SK-N-SH (cell line): ENCODE measurements at regions not wholly inside any gene's neighbourhood (a gene's known extent, or its start where the extent isn't known, plus 50 kb on each side); places are given as distances from the start of the nearest gene placed in this dataset.
A peak's percentile ranks its signal among the peaks of the same experiment; 100 is the strongest.

ENCODE experiments used
- CTCF ChIA-PET: fragments of 300-600, 350-600 bp; formaldehyde crosslinking; extraction: SDS; loops from one replicate; lab custom pipeline; 2021; lab: Yijun Ruan, JAX
- POLR2A ChIA-PET: fragments of 350-600 bp; sonication (Branson Sonifier 250); formaldehyde crosslinking; extraction: SDS; loops from one replicate; lab custom pipeline; 2020; ENCODE audit warnings: antibody characterized with exemption, inconsistent platforms; lab: Yijun Ruan, JAX
- DNase-seq: peaks from one replicate; pipeline ENCODE4 v3.0.0; 2012
- H2AFZ ChIP-seq: fragments of 200-600 bp; sonication (generic); 2 replicates; pipeline ENCODE4 v1.8.1; 2016; ENCODE audit warnings: antibody characterized with exemption, mild to moderate bottlenecking, low read depth
- H3F3A ChIP-seq: fragments of 200-600 bp; sonication (generic); replicated peaks from 2 replicates; pipeline ENCODE3; 2016; ENCODE audit warnings: antibody characterized with exemption, mild to moderate bottlenecking; ENCODE audit not compliant: insufficient read depth
- H3K27ac ChIP-seq, 2 experiments: fragments of 200-500 bp in 1 of 2; fragments of 200-600 bp in 1 of 2; sonication (Bioruptor generic) in 1 of 2; sonication (generic), shearing (Covaris generic) in 1 of 2; 2 replicates each; pipeline versions ENCODE4 v1.5.1 to v1.6.1; 2014 to 2016; ENCODE audit warnings: low read depth in 2 of 2, inconsistent platforms in 1 of 2, low read length in 1 of 2, mild to moderate bottlenecking in 1 of 2, mixed read lengths in 1 of 2
- H3K27me3 ChIP-seq: fragments of 200-600 bp; sonication (generic), shearing (Covaris generic); 2 replicates; pipeline ENCODE4 v1.6.1; 2016; ENCODE audit warnings: mixed run types; ENCODE audit not compliant: insufficient read depth
- H3K36me3 ChIP-seq, 2 experiments: fragments of 200-500 bp in 1 of 2; fragments of 200-600 bp in 1 of 2; sonication (Bioruptor generic) in 1 of 2; sonication (generic) in 1 of 2; replicated peaks in 1 of 2; 2 replicates each; pipeline versions ENCODE3 to v1.5.1; 2014 to 2016; ENCODE audit warnings: low read length in 1 of 2, mild to moderate bottlenecking in 1 of 2; ENCODE audit not compliant: insufficient read depth in 2 of 2, control insufficient read depth in 1 of 2
- H3K4me1 ChIP-seq, 2 experiments: fragments of 200-500 bp in 1 of 2; fragments of 200-600 bp in 1 of 2; sonication (Bioruptor generic) in 1 of 2; sonication (generic), shearing (Covaris generic) in 1 of 2; 2 replicates each; pipeline versions ENCODE4 v1.5.1 to v1.6.1; 2014 to 2016; ENCODE audit warnings: low read depth in 1 of 2, low read length in 1 of 2, mixed run types in 1 of 2; ENCODE audit not compliant: insufficient read depth in 2 of 2, control insufficient read depth in 1 of 2
- H3K4me2 ChIP-seq: fragments of 200-600 bp; sonication (generic), shearing (Covaris generic); 2 replicates; pipeline ENCODE4 v1.6.1; 2017; ENCODE audit warnings: mixed run types
- H3K4me3 ChIP-seq, 2 experiments: fragments of 200-500 bp in 1 of 2; fragments of 200-600 bp in 1 of 2; sonication (Bioruptor generic) in 1 of 2; sonication (generic), shearing (Covaris generic) in 1 of 2; 2 replicates each; pipeline versions ENCODE4 v1.5.1 to v1.8.1; 2014 to 2016; ENCODE audit warnings: low read depth in 2 of 2, inconsistent platforms in 1 of 2, low read length in 1 of 2, mild to moderate bottlenecking in 1 of 2, mixed read lengths in 1 of 2, moderate library complexity in 1 of 2
- H3K79me2 ChIP-seq: fragments of 200-600 bp; sonication (generic); 2 replicates; pipeline ENCODE4 v1.8.1; 2017; ENCODE audit warnings: mild to moderate bottlenecking; ENCODE audit not compliant: insufficient read depth
- H3K9ac ChIP-seq: fragments of 200-600 bp; sonication (generic); 2 replicates; pipeline ENCODE4 v1.6.1; 2017; ENCODE audit warnings: mixed run types
- H3K9me2 ChIP-seq: fragments of 200-600 bp; sonication (generic); 2 replicates; pipeline ENCODE4 v1.6.1; 2017; ENCODE audit warnings: mixed run types
- H3K9me3 ChIP-seq: fragments of 200-600 bp; sonication (generic); 2 replicates; pipeline ENCODE4 v1.6.1; 2017; ENCODE audit warnings: mixed run types, mild to moderate bottlenecking, moderate library complexity
- H4K20me1 ChIP-seq: fragments of 200-600 bp; sonication (generic); 2 replicates; pipeline ENCODE4 v1.6.1; 2017; ENCODE audit warnings: mild to moderate bottlenecking, mixed run types; ENCODE audit not compliant: insufficient read depth
- CHD2 ChIP-seq: fragments of 150-350 bp; IDR thresholded peaks from 2 replicates; pipeline ENCODE4 v1.6.1; 2018; ENCODE audit warnings: low read length; ENCODE audit not compliant: partially characterized antibody
- EZH2phosphoT487 ChIP-seq: fragments of 200-600 bp; sonication (generic); IDR thresholded peaks from 2 replicates; pipeline ENCODE4 v1.6.1; 2017; ENCODE audit warnings: low read depth, mixed run types, mild to moderate bottlenecking, antibody characterized with exemption, moderate library complexity, borderline replicate concordance
- FOSL2 ChIP-seq: IDR thresholded peaks from 2 replicates; pipeline ENCODE4 v1.4.0; 2012; ENCODE audit warnings: low read depth, mild to moderate bottlenecking, moderate library complexity, borderline replicate concordance
- GABPA ChIP-seq: IDR thresholded peaks from 2 replicates; pipeline ENCODE4 v1.4.0; 2012; ENCODE audit warnings: low read depth, mild to moderate bottlenecking
- JUND ChIP-seq: IDR thresholded peaks from 2 replicates; pipeline ENCODE4 v1.4.0; 2012
- MEF2A ChIP-seq: IDR thresholded peaks from 2 replicates; pipeline ENCODE4 v1.4.0; 2012; ENCODE audit warnings: low read depth, borderline replicate concordance
- NRF1 ChIP-seq: IDR thresholded peaks from 2 replicates; pipeline ENCODE4 v1.6.1; 2012; ENCODE audit warnings: low read depth, mild to moderate bottlenecking, low read length
- POLR2AphosphoS5 ChIP-seq: IDR thresholded peaks from 2 replicates; pipeline ENCODE4 v1.6.1; 2012; ENCODE audit warnings: low read depth, low read length
- RAD21 ChIP-seq: IDR thresholded peaks from 2 replicates; pipeline ENCODE4 v1.6.1; 2012; ENCODE audit warnings: mild to moderate bottlenecking, low read length
- SIN3A ChIP-seq: IDR thresholded peaks from 2 replicates; pipeline ENCODE4 v1.6.1; 2012; ENCODE audit warnings: low read depth, mild to moderate bottlenecking, low read length, moderate library complexity, borderline replicate concordance
- SMC3 ChIP-seq: IDR thresholded peaks from 2 replicates; pipeline ENCODE4 v1.6.1; 2012; ENCODE audit warnings: low read depth, low read length, improper control_type of control experiment
- TCF12 ChIP-seq: IDR thresholded peaks from 2 replicates; pipeline ENCODE4 v1.4.0; 2012
- TEAD4 ChIP-seq: IDR thresholded peaks from 2 replicates; pipeline ENCODE4 v1.4.0; 2012; ENCODE audit warnings: mild to moderate bottlenecking, borderline replicate concordance; ENCODE audit not compliant: insufficient read depth
- YY1 ChIP-seq: IDR thresholded peaks from 2 replicates; pipeline ENCODE4 v1.4.0; 2012; ENCODE audit warnings: low read depth, mild to moderate bottlenecking
- WGBS: methylation state at CpG from one replicate; pipeline ENCODE4 v1.1.6; 2017; ENCODE audit warnings: low lambda C conversion rate; 5-methylcytosine and 5-hydroxymethylcytosine counted together
- TF ChIP-seq, protein P1 (sequence below): IDR thresholded peaks from 2 replicates; pipeline ENCODE4; 2012
- TF ChIP-seq, protein P2 (sequence below): fragments of 150-350 bp; IDR thresholded peaks from 2 replicates; pipeline ENCODE4 v1.6.1; 2017; ENCODE audit warnings: antibody characterized with exemption, low read length, low read depth, borderline replicate concordance
- TF ChIP-seq, protein P3 (sequence below): IDR thresholded peaks from 2 replicates; pipeline ENCODE4 v1.4.0; 2012; ENCODE audit warnings: low read depth, borderline replicate concordance
- TF ChIP-seq, protein P4 (sequence below): fragments of 150-350 bp; IDR thresholded peaks from 2 replicates; pipeline ENCODE4 v1.6.1; 2016; ENCODE audit warnings: mild to moderate bottlenecking, low read depth, low read length
- TF ChIP-seq, protein P5 (sequence below): IDR thresholded peaks from 2 replicates; pipeline ENCODE4 v1.4.0; 2012; ENCODE audit warnings: low read depth, borderline replicate concordance
- TF ChIP-seq, protein P6 (sequence below): IDR thresholded peaks from 2 replicates; pipeline ENCODE4 v1.6.1; 2012; ENCODE audit warnings: mild to moderate bottlenecking, low read depth, low read length, moderate library complexity

DNA sequence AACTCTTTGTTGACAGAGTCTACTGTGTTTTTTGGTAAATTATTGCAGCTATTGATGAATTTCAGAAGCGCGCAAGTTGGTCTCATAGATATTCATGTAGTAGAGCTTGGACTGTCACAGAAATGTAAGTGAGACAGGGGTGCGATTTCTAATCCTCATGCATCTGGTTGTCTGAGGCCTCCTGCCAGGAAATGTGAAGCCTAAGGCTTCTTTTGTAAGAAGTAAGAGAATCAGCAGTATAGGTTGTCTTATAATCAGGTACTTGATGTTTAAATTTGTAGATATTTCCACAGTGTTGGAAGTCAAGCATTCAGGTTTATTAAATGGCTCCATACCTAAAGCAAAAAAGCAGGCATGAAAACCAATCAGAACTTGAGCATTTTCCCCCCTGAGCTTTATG lies 332.9 kb upstream of the FMN2 start:
- Histone ChIP-seq H3K9me2 (no peaks in the 10 kb centered on the region), H3K79me2 (no peaks in the 10 kb centered on the region), H4K20me1 (no peaks in the 10 kb centered on the region), H3K27me3 (no peaks in the 10 kb centered on the region), H3K9me3 (no peaks in the 10 kb centered on the region), H3K27ac (peak overlapping the region in 1 of 2 experiments; percentile 30; a peak in 2 of 4 replicates), H3F3A (no peaks in the 10 kb centered on the region), H3K4me3 (no peak overlapping the region), H3K36me3 (no peaks in the 10 kb centered on the region), H3K4me2 (no peak overlapping the region), H2AFZ (no peak overlapping the region), H3K9ac (no peak overlapping the region), H3K4me1 (peaks cover 0 to 14% of the 10 kb centered on the region in 2 experiments; a peak in 2 of 4 replicates)
- DNase-seq, result no peak
- ChIA-PET POLR2A (no interaction called here), CTCF (interaction anchor here (1.6 kb wide), 1 partner anchor 22 kb away, joined by 4 read pairs; no protein-coding TSS in a partner anchor)
- 92% methylated on average over 3 of the region's 3 CpGs for WGBS
- TF ChIP-seq, protein P1, sequence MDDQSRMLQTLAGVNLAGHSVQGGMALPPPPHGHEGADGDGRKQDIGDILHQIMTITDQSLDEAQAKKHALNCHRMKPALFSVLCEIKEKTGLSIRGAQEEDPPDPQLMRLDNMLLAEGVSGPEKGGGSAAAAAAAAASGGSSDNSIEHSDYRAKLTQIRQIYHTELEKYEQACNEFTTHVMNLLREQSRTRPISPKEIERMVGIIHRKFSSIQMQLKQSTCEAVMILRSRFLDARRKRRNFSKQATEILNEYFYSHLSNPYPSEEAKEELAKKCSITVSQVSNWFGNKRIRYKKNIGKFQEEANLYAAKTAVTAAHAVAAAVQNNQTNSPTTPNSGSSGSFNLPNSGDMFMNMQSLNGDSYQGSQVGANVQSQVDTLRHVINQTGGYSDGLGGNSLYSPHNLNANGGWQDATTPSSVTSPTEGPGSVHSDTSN, result no peak
- TF ChIP-seq JUND (no peak), TEAD4 (no peak), SMC3 (no peak), CHD2 (no peak), TCF12 (no peak), GABPA (no peak), NRF1 (no peak), YY1 (no peak), FOSL2 (no peak), EZH2phosphoT487 (no peak), SIN3A (no peak), POLR2AphosphoS5 (no peak), RAD21 (no peak), MEF2A (no peak)
- TF ChIP-seq, protein P2, sequence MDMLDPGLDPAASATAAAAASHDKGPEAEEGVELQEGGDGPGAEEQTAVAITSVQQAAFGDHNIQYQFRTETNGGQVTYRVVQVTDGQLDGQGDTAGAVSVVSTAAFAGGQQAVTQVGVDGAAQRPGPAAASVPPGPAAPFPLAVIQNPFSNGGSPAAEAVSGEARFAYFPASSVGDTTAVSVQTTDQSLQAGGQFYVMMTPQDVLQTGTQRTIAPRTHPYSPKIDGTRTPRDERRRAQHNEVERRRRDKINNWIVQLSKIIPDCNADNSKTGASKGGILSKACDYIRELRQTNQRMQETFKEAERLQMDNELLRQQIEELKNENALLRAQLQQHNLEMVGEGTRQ, result no peak
- TF ChIP-seq, protein P3, sequence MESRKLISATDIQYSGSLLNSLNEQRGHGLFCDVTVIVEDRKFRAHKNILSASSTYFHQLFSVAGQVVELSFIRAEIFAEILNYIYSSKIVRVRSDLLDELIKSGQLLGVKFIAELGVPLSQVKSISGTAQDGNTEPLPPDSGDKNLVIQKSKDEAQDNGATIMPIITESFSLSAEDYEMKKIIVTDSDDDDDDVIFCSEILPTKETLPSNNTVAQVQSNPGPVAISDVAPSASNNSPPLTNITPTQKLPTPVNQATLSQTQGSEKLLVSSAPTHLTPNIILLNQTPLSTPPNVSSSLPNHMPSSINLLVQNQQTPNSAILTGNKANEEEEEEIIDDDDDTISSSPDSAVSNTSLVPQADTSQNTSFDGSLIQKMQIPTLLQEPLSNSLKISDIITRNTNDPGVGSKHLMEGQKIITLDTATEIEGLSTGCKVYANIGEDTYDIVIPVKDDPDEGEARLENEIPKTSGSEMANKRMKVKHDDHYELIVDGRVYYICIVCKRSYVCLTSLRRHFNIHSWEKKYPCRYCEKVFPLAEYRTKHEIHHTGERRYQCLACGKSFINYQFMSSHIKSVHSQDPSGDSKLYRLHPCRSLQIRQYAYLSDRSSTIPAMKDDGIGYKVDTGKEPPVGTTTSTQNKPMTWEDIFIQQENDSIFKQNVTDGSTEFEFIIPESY, result no peak
- TF ChIP-seq, protein P4, sequence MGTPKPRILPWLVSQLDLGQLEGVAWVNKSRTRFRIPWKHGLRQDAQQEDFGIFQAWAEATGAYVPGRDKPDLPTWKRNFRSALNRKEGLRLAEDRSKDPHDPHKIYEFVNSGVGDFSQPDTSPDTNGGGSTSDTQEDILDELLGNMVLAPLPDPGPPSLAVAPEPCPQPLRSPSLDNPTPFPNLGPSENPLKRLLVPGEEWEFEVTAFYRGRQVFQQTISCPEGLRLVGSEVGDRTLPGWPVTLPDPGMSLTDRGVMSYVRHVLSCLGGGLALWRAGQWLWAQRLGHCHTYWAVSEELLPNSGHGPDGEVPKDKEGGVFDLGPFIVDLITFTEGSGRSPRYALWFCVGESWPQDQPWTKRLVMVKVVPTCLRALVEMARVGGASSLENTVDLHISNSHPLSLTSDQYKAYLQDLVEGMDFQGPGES, result no peak
- TF ChIP-seq, protein P5, sequence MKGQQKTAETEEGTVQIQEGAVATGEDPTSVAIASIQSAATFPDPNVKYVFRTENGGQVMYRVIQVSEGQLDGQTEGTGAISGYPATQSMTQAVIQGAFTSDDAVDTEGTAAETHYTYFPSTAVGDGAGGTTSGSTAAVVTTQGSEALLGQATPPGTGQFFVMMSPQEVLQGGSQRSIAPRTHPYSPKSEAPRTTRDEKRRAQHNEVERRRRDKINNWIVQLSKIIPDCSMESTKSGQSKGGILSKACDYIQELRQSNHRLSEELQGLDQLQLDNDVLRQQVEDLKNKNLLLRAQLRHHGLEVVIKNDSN, result no peak
- TF ChIP-seq, protein P6, sequence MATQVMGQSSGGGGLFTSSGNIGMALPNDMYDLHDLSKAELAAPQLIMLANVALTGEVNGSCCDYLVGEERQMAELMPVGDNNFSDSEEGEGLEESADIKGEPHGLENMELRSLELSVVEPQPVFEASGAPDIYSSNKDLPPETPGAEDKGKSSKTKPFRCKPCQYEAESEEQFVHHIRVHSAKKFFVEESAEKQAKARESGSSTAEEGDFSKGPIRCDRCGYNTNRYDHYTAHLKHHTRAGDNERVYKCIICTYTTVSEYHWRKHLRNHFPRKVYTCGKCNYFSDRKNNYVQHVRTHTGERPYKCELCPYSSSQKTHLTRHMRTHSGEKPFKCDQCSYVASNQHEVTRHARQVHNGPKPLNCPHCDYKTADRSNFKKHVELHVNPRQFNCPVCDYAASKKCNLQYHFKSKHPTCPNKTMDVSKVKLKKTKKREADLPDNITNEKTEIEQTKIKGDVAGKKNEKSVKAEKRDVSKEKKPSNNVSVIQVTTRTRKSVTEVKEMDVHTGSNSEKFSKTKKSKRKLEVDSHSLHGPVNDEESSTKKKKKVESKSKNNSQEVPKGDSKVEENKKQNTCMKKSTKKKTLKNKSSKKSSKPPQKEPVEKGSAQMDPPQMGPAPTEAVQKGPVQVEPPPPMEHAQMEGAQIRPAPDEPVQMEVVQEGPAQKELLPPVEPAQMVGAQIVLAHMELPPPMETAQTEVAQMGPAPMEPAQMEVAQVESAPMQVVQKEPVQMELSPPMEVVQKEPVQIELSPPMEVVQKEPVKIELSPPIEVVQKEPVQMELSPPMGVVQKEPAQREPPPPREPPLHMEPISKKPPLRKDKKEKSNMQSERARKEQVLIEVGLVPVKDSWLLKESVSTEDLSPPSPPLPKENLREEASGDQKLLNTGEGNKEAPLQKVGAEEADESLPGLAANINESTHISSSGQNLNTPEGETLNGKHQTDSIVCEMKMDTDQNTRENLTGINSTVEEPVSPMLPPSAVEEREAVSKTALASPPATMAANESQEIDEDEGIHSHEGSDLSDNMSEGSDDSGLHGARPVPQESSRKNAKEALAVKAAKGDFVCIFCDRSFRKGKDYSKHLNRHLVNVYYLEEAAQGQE, result no peak
